SK-N-SH (cell line): ENCODE measurements at regions not wholly inside any gene's neighbourhood (a gene's known extent, or its start where the extent isn't known, plus 50 kb on each side); places are given as distances from the start of the nearest gene placed in this dataset.
"Not testable (repeated sequence)": the region's sequence is repeated elsewhere in the genome, so short reads cannot be mapped to it uniquely, and the experiment has no call there.

ENCODE experiments used
- CTCF ChIA-PET: fragments of 300-600, 350-600 bp; formaldehyde crosslinking; extraction: SDS; loops from one replicate; lab custom pipeline; 2021; lab: Yijun Ruan, JAX
- POLR2A ChIA-PET: fragments of 350-600 bp; sonication (Branson Sonifier 250); formaldehyde crosslinking; extraction: SDS; loops from one replicate; lab custom pipeline; 2020; ENCODE audit warnings: antibody characterized with exemption, inconsistent platforms; lab: Yijun Ruan, JAX
- DNase-seq: peaks from one replicate; pipeline ENCODE4 v3.0.0; 2012
- H2AFZ ChIP-seq: fragments of 200-600 bp; sonication (generic); 2 replicates; pipeline ENCODE4 v1.8.1; 2016; ENCODE audit warnings: antibody characterized with exemption, mild to moderate bottlenecking, low read depth
- H3F3A ChIP-seq: fragments of 200-600 bp; sonication (generic); replicated peaks from 2 replicates; pipeline ENCODE3; 2016; ENCODE audit warnings: antibody characterized with exemption, mild to moderate bottlenecking; ENCODE audit not compliant: insufficient read depth
- H3K27ac ChIP-seq, 2 experiments: fragments of 200-500 bp in 1 of 2; fragments of 200-600 bp in 1 of 2; sonication (Bioruptor generic) in 1 of 2; sonication (generic), shearing (Covaris generic) in 1 of 2; 2 replicates each; pipeline versions ENCODE4 v1.5.1 to v1.6.1; 2014 to 2016; ENCODE audit warnings: low read depth in 2 of 2, inconsistent platforms in 1 of 2, low read length in 1 of 2, mild to moderate bottlenecking in 1 of 2, mixed read lengths in 1 of 2
- H3K27me3 ChIP-seq: fragments of 200-600 bp; sonication (generic), shearing (Covaris generic); 2 replicates; pipeline ENCODE4 v1.6.1; 2016; ENCODE audit warnings: mixed run types; ENCODE audit not compliant: insufficient read depth
- H3K36me3 ChIP-seq, 2 experiments: fragments of 200-500 bp in 1 of 2; fragments of 200-600 bp in 1 of 2; sonication (Bioruptor generic) in 1 of 2; sonication (generic) in 1 of 2; replicated peaks in 1 of 2; 2 replicates each; pipeline versions ENCODE3 to v1.5.1; 2014 to 2016; ENCODE audit warnings: low read length in 1 of 2, mild to moderate bottlenecking in 1 of 2; ENCODE audit not compliant: insufficient read depth in 2 of 2, control insufficient read depth in 1 of 2
- H3K4me1 ChIP-seq, 2 experiments: fragments of 200-500 bp in 1 of 2; fragments of 200-600 bp in 1 of 2; sonication (Bioruptor generic) in 1 of 2; sonication (generic), shearing (Covaris generic) in 1 of 2; 2 replicates each; pipeline versions ENCODE4 v1.5.1 to v1.6.1; 2014 to 2016; ENCODE audit warnings: low read depth in 1 of 2, low read length in 1 of 2, mixed run types in 1 of 2; ENCODE audit not compliant: insufficient read depth in 2 of 2, control insufficient read depth in 1 of 2
- H3K4me2 ChIP-seq: fragments of 200-600 bp; sonication (generic), shearing (Covaris generic); 2 replicates; pipeline ENCODE4 v1.6.1; 2017; ENCODE audit warnings: mixed run types
- H3K4me3 ChIP-seq, 2 experiments: fragments of 200-500 bp in 1 of 2; fragments of 200-600 bp in 1 of 2; sonication (Bioruptor generic) in 1 of 2; sonication (generic), shearing (Covaris generic) in 1 of 2; 2 replicates each; pipeline versions ENCODE4 v1.5.1 to v1.8.1; 2014 to 2016; ENCODE audit warnings: low read depth in 2 of 2, inconsistent platforms in 1 of 2, low read length in 1 of 2, mild to moderate bottlenecking in 1 of 2, mixed read lengths in 1 of 2, moderate library complexity in 1 of 2
- H3K79me2 ChIP-seq: fragments of 200-600 bp; sonication (generic); 2 replicates; pipeline ENCODE4 v1.8.1; 2017; ENCODE audit warnings: mild to moderate bottlenecking; ENCODE audit not compliant: insufficient read depth
- H3K9ac ChIP-seq: fragments of 200-600 bp; sonication (generic); 2 replicates; pipeline ENCODE4 v1.6.1; 2017; ENCODE audit warnings: mixed run types
- H3K9me2 ChIP-seq: fragments of 200-600 bp; sonication (generic); 2 replicates; pipeline ENCODE4 v1.6.1; 2017; ENCODE audit warnings: mixed run types
- H3K9me3 ChIP-seq: fragments of 200-600 bp; sonication (generic); 2 replicates; pipeline ENCODE4 v1.6.1; 2017; ENCODE audit warnings: mixed run types, mild to moderate bottlenecking, moderate library complexity
- H4K20me1 ChIP-seq: fragments of 200-600 bp; sonication (generic); 2 replicates; pipeline ENCODE4 v1.6.1; 2017; ENCODE audit warnings: mild to moderate bottlenecking, mixed run types; ENCODE audit not compliant: insufficient read depth
- GATA2 ChIP-seq: sonication (generic); formaldehyde crosslinking; IDR thresholded peaks from 2 replicates; pipeline ENCODE4 v1.5.0; 2020; ENCODE audit warnings: mild to moderate bottlenecking, missing genetic modification reagents
- WGBS: methylation state at CpG from one replicate; pipeline ENCODE4 v1.1.6; 2017; ENCODE audit warnings: low lambda C conversion rate; 5-methylcytosine and 5-hydroxymethylcytosine counted together

DNA sequence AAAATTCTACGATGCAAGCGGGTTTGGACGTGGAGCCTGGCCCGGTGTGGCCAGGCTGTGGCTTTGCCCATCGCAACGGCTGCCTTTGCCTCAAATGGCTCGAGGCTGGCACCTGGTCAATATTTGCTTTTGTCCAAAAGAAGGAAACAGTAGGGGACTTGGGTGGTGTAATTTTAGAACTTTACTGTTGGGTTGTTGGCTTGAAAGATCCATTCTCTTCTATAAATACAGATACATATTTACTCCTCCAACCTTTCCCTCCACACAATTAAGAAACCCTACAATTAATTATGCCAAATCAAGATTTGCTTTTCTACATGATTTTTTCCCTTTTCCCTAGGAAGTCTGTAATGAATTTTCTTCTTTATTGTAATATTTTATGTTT lies 249.0 kb upstream of the PLGLB2 start:
- H3K9me3 ChIP-seq, H3K36me3 ChIP-seq, POLR2A ChIA-PET, DNase-seq, H3K9ac ChIP-seq, H3K4me3 ChIP-seq, H2AFZ ChIP-seq, H3K4me1 ChIP-seq, H3F3A ChIP-seq, H3K9me2 ChIP-seq, H3K27me3 ChIP-seq, H3K27ac ChIP-seq, CTCF ChIA-PET: not testable (repeated sequence)
- H3K4me2 ChIP-seq, result 0 out of 2 replicates have a peak overlapping the region, but pooled peaks have one; percentile 44
- peaks cover 25% of the 10 kb centered on the region for H3K79me2 ChIP-seq
- H4K20me1 ChIP-seq, result peaks cover 45% of the 10 kb centered on the region
- 51% methylated on average over 2 of the region's 7 CpGs for WGBS

DNA sequence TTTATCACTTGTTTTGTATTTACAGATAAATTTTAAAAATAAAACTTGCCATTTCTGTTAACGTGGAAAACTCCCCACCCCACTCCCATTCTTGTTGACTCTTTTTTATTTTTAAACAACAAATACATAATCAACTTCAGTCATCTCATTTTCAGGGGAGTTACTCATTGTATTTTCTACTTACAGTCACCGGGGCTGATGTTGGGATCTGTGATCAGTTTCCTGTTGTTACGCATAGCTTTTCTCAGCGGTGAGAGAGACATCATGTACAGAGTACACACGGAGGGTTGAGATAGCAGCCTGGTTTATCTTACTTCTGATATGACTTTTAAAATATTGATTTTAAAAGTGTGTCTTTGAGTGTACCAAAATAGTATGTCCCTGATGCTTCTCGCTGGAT lies 248.0 kb upstream of the PLGLB2 start:
- H2AFZ ChIP-seq, H3K4me1 ChIP-seq, POLR2A ChIA-PET, H3K9me2 ChIP-seq, H3K9me3 ChIP-seq, H3K9ac ChIP-seq, H3F3A ChIP-seq, H3K36me3 ChIP-seq, DNase-seq, H3K27me3 ChIP-seq, H3K4me3 ChIP-seq, CTCF ChIA-PET: not testable (repeated sequence)
- Histone ChIP-seq H3K79me2 (peaks cover 20% of the 10 kb centered on the region), H3K27ac (peak overlapping the region; percentile 35 to 90; a peak in 3 of 4 replicates), H3K4me2 (peak overlapping the region; percentile 68), H4K20me1 (peaks cover 41% of the 10 kb centered on the region)
- whole genome bisulfite sequencing, result 16% methylated on average over 4 of the region's 6 CpGs

DNA sequence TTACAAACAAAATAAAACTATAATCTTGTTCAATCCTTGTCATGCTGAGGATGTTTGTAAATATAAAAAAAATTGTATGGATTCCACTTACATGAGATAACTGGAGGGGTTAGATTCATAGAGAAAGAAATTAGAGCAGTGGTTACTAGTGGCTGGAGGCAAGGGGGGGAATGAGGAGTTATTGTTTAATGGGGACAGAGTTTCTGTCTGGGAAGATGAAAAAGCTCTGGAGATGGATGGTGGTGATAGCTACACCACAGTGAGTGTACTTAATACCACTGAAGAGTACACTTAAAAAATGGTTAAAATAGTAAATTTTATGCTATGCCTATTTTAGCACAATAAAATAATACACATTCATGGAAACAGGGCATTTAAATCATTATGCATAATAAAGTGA lies 247.5 kb upstream of the PLGLB2 start:
- POLR2A ChIA-PET, DNase-seq: not testable (repeated sequence)

DNA sequence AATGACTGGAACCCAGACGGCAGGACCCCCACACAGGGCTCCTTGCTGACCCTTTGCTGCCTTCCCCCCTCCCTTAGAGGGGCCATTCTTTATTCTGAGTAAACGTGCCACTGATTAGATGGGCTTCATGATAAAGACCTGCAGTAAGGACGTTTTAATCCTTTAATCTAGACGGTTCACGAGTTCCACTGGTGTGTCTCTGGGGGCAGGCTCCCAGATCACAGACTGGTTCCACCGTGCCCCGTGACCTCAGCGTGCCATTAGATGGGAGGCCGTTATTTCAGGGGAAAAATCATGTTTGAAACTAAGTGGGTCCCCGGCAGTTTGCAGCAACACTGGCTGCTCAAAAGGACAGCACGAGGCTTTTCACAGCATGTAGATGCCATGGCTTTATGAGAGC lies 246.9 kb upstream of the PLGLB2 start:
- CTCF ChIA-PET, H3F3A ChIP-seq, H3K9me2 ChIP-seq, H3K27me3 ChIP-seq, H3K4me3 ChIP-seq, H2AFZ ChIP-seq, H3K9ac ChIP-seq, H3K36me3 ChIP-seq, H3K9me3 ChIP-seq, H3K4me1 ChIP-seq, DNase-seq, POLR2A ChIA-PET: not testable (repeated sequence)
- Histone ChIP-seq H3K27ac (peak overlapping the region in 1 of 2 experiments; percentile 90; a peak in 3 of 4 replicates), H3K4me2 (peak overlapping the region; percentile 68; the same call in 1 of the 2 replicates), H3K79me2 (peaks cover 11% of the 10 kb centered on the region; the same call in 1 of the 2 replicates), H4K20me1 (peaks cover 33% of the 10 kb centered on the region)
- WGBS, result 61% methylated on average over 10 of the region's 11 CpGs

More for the DNA sequence above, 247.5 kb upstream of the PLGLB2 start:
- H3K9me2 ChIP-seq, H3K27me3 ChIP-seq, H3F3A ChIP-seq, H3K9me3 ChIP-seq, H3K4me1 ChIP-seq, H3K36me3 ChIP-seq, H3K9ac ChIP-seq, H2AFZ ChIP-seq, CTCF ChIA-PET, H3K4me3 ChIP-seq: not testable (repeated sequence)
- peaks cover 35% of the 10 kb centered on the region for H4K20me1 ChIP-seq
- H3K79me2 ChIP-seq, result peaks cover 14% of the 10 kb centered on the region
- H3K4me2 ChIP-seq, result peak overlapping the region; percentile 68
- peak; percentile 34; the same call in 1 of the 2 replicates for TF ChIP-seq GATA2
- peak overlapping the region; percentile 35 to 90; a peak in 3 of 4 replicates for H3K27ac ChIP-seq
